IMR-90 (cell line): ENCODE measurements at regions not wholly inside any gene's neighbourhood (a gene's known extent, or its start where the extent isn't known, plus 50 kb on each side); places are given as distances from the start of the nearest gene placed in this dataset.

Experiments used
- ATAC-seq: fragments of 200-7000 bp; cut with Tn5 transposase; 2 replicates; pipeline ENCODE4 v1.9.1; 2020; ENCODE audit warnings: low read depth, mild to moderate bottlenecking, moderate library complexity
- BruUV-seq: library from RNA; stranded (reverse); fragments of 400-500 nt; replicated peaks from 2 replicates; lab custom pipeline; 2021; lab: Mats Ljungman, UMichigan
- CTCF ChIA-PET: fragments of 300-600 bp; formaldehyde crosslinking; extraction: SDS; loops from one replicate; lab custom pipeline; 2021; ENCODE audit warnings: antibody characterized with exemption; lab: Yijun Ruan, JAX
- POLR2A ChIA-PET: fragments of 300-600 bp; sonication (Branson Sonifier 250); formaldehyde crosslinking; loops from one replicate; lab custom pipeline; 2022; ENCODE audit warnings: antibody characterized with exemption; ENCODE audit not compliant: unreplicated experiment; lab: Charles Lee
- DNase-seq: peaks from one replicate; pipeline ENCODE4 v3.0.0; 2013
- H2AFZ ChIP-seq: replicated peaks from 2 replicates; pipeline ENCODE3; 2013; ENCODE audit warnings: low read length, mild to moderate bottlenecking; ENCODE audit not compliant: poor library complexity
- H2AK5ac ChIP-seq: 2 replicates; pipeline ENCODE4 v1.6.1; 2013; ENCODE audit warnings: low read depth, low read length, inconsistent platforms
- H2AK9ac ChIP-seq: replicated peaks from 2 replicates; pipeline ENCODE3; 2013; ENCODE audit warnings: mild to moderate bottlenecking, low read depth, low read length, moderate library complexity; ENCODE audit not compliant: poor library complexity
- H2BK120ac ChIP-seq: 2 replicates; pipeline ENCODE4 v1.6.1; 2013; ENCODE audit warnings: low read depth, low read length, inconsistent platforms
- H2BK15ac ChIP-seq: 3 replicates; pipeline ENCODE4 v1.6.1; 2013; ENCODE audit warnings: low read depth, low read length, inconsistent platforms
- H2BK20ac ChIP-seq: 2 replicates; pipeline ENCODE4 v1.6.1; 2013; ENCODE audit warnings: low read depth, mild to moderate bottlenecking, inconsistent platforms, low read length, moderate library complexity
- H2BK5ac ChIP-seq: 2 replicates; pipeline ENCODE4 v1.6.1; 2013; ENCODE audit warnings: mild to moderate bottlenecking, low read depth, low read length, inconsistent platforms; ENCODE audit not compliant: poor library complexity, severe bottlenecking
- H3K14ac ChIP-seq: replicated peaks from 2 replicates; pipeline ENCODE4 v1.6.1; 2013; ENCODE audit warnings: low read depth, low read length, inconsistent platforms
- H3K18ac ChIP-seq: 2 replicates; pipeline ENCODE4 v1.6.1; 2013; ENCODE audit warnings: low read depth, low read length, control low read depth
- H3K23ac ChIP-seq: 2 replicates; pipeline ENCODE4 v1.6.1; 2013; ENCODE audit warnings: low read depth, low read length, inconsistent platforms
- H3K27ac ChIP-seq: 2 replicates; pipeline ENCODE4 v1.5.1; 2013; ENCODE audit warnings: mild to moderate bottlenecking, control low read depth, low read length; ENCODE audit not compliant: insufficient read depth
- H3K27me3 ChIP-seq: 2 replicates; pipeline ENCODE4 v1.6.1; 2013; ENCODE audit warnings: low read length; ENCODE audit not compliant: control insufficient read depth, insufficient read depth
- H3K36me3 ChIP-seq: 2 replicates; pipeline ENCODE4 v1.6.1; 2013; ENCODE audit warnings: low read length, mixed read lengths; ENCODE audit not compliant: control insufficient read depth, insufficient read depth
- H3K4ac ChIP-seq: 2 replicates; pipeline ENCODE4 v1.6.1; 2013; ENCODE audit warnings: low read depth, low read length, inconsistent platforms
- H3K4me1 ChIP-seq: 2 replicates; pipeline ENCODE4 v1.6.1; 2013; ENCODE audit warnings: low read length, mixed read lengths; ENCODE audit not compliant: control insufficient read depth, insufficient read depth
- H3K4me2 ChIP-seq: 2 replicates; pipeline ENCODE4 v1.6.1; 2013; ENCODE audit warnings: low read depth, mild to moderate bottlenecking, control low read depth, low read length, moderate library complexity
- H3K4me3 ChIP-seq: 2 replicates; pipeline ENCODE4 v1.5.1; 2013; ENCODE audit warnings: low read depth, mild to moderate bottlenecking, control low read depth, low read length, moderate library complexity; ENCODE audit not compliant: insufficient read depth
- H3K56ac ChIP-seq: 2 replicates; pipeline ENCODE4 v1.6.1; 2013; ENCODE audit warnings: low read length, inconsistent platforms; ENCODE audit not compliant: insufficient read depth; ENCODE audit errors: extremely low read depth
- H3K79me1 ChIP-seq, 2 experiments: 2 replicates each; pipeline ENCODE4 v1.6.1; 2013; ENCODE audit warnings: low read length in 2 of 2, inconsistent platforms in 1 of 2, low read depth in 1 of 2
- H3K9ac ChIP-seq: 2 replicates; pipeline ENCODE4 v1.6.1; 2013; ENCODE audit warnings: low read depth, low read length, control low read depth
- H3K9me1 ChIP-seq: 2 replicates; pipeline ENCODE4 v1.6.1; 2013; ENCODE audit warnings: low read length, inconsistent platforms; ENCODE audit not compliant: insufficient read depth
- H3K9me3 ChIP-seq: 2 replicates; pipeline ENCODE4 v1.6.1; 2013; ENCODE audit warnings: low read length; ENCODE audit not compliant: control insufficient read depth, insufficient read depth
- H4K20me1 ChIP-seq: 2 replicates; pipeline ENCODE4 v1.6.1; 2013; ENCODE audit warnings: low read length, inconsistent platforms; ENCODE audit not compliant: insufficient read depth
- H4K5ac ChIP-seq: 2 replicates; pipeline ENCODE4 v1.6.1; 2013; ENCODE audit warnings: mild to moderate bottlenecking, low read depth, low read length, control low read depth
- H4K8ac ChIP-seq, 2 experiments: 2 replicates each; pipeline ENCODE4 v1.6.1; 2013; ENCODE audit warnings: low read depth in 2 of 2, low read length in 2 of 2, control low read depth in 1 of 2, inconsistent platforms in 1 of 2
- H4K91ac ChIP-seq: 2 replicates; pipeline ENCODE4 v1.6.1; 2013; ENCODE audit warnings: low read depth, low read length, inconsistent platforms; ENCODE audit not compliant: insufficient read depth
- ELK1 ChIP-seq: fragments of 150-350 bp; IDR thresholded peaks from 2 replicates; pipeline ENCODE4 v1.6.1; 2016; ENCODE audit warnings: low read depth, mild to moderate bottlenecking, low read length, moderate library complexity, borderline replicate concordance
- MAFK ChIP-seq: IDR thresholded peaks from 2 replicates; pipeline ENCODE4 v1.6.1; 2012; ENCODE audit warnings: low read depth, low read length, improper control_type of control experiment
- MXI1 ChIP-seq: IDR thresholded peaks from 2 replicates; pipeline ENCODE4 v1.6.1; 2012; ENCODE audit warnings: low read depth, mild to moderate bottlenecking, low read length, moderate library complexity, borderline replicate concordance
- POLR2A ChIP-seq: IDR thresholded peaks from 2 replicates; pipeline ENCODE4 v1.6.1; 2012; ENCODE audit warnings: mild to moderate bottlenecking, low read depth, low read length
- SMC3 ChIP-seq: fragments of 150-350 bp; IDR thresholded peaks from 2 replicates; pipeline ENCODE4 v1.6.1; 2016; ENCODE audit warnings: low read depth, mild to moderate bottlenecking, antibody characterized with exemption, low read length, moderate library complexity
- whole genome bisulfite sequencing, 2 experiments: methylation state at CpG; one replicate each; pipeline versions ENCODE4 v1.1.5 to v1.1.7; 2013; ENCODE audit warnings: missing lambda C conversion rate in 2 of 2; ENCODE audit not compliant: insufficient read length in 1 of 2; ENCODE audit errors: extremely low coverage in 2 of 2; 5-methylcytosine and 5-hydroxymethylcytosine counted together
- dilution Hi-C: fragments of 300-500 bp; cut with HindIII; formaldehyde crosslinking; loops from one replicate; pipeline ENCODE4 v1.14.3; 2018; ENCODE audit warnings: low sequenced_read_pairs; ENCODE audit not compliant: unreplicated experiment
- in situ Hi-C: fragments of 300-500 bp; cut with MboI; formaldehyde crosslinking; loops from 3 replicates; pipeline ENCODE4 v1.14.3; 2019; ENCODE audit warnings: low sequenced_read_pairs, inconsistent platforms, mixed read lengths
- intact Hi-C: fragments of 100-400 bp; cut with micrococcal nuclease; formaldehyde crosslinking; loops from 2 replicates; pipeline ENCODE4 v1.10.0; 2022

GRCh38 chr22:22072169-22072836 is 89.7 kb upstream of the TOP3B start:
- Histone ChIP-seq H3K79me1 (no peaks in the 10 kb centered on the region), H2BK120ac (no peak overlapping the region), H3K9ac (no peak overlapping the region), H3K27me3 (peaks cover 21% of the 10 kb centered on the region), H3K14ac (no peak overlapping the region), H4K5ac (no peak overlapping the region), H3K9me1 (peaks cover 5% of the 10 kb centered on the region; the same call in 1 of the 2 replicates), H2AK5ac (no peak overlapping the region), H3K4me1 (peaks cover 14% of the 10 kb centered on the region; the same call in 1 of the 2 replicates), H3K4me3 (no peak overlapping the region), H4K8ac (no peak overlapping the region), H4K20me1 (no peaks in the 10 kb centered on the region), H3K4me2 (no peak overlapping the region), H3K9me3 (no peaks in the 10 kb centered on the region), H2BK20ac (no peak overlapping the region), H3K36me3 (no peaks in the 10 kb centered on the region), H3K56ac (no peak overlapping the region), H3K23ac (no peak overlapping the region), H2BK5ac (no peak overlapping the region), H2AFZ (no peak overlapping the region), H2AK9ac (no peak overlapping the region), H3K27ac (no peak overlapping the region), H3K18ac (no peak overlapping the region), H4K91ac (no peak overlapping the region), H3K4ac (no peak overlapping the region), H2BK15ac (no peak overlapping the region)
- ATAC-seq: no peak
- intact Hi-C loops (no loop called here), dilution Hi-C loops (no loop called here), in situ Hi-C loops (no loop called here)
- CTCF ChIA-PET: interaction anchor here (0.6 kb wide), 1 partner anchor 144 kb away, joined by 8 read pairs; no protein-coding TSS in a partner anchor
- no CpG with 5 or more reads among the region's 2 CpGs for WGBS, 2 experiments
- no TSS peak for BruUV-seq
- POLR2A ChIA-PET: no interaction called here
- DNase-seq: no peak
- TF ChIP-seq ELK1 (no peak), POLR2A (no peak), MAFK (no peak), SMC3 (no peak), MXI1 (no peak)
